Stimulated activated CD8-positive, alpha-beta memory T cell treated with anti-CD3 and anti-CD28 coated beads, Interleukin-4, amount 100 ng/mL, for 48 hours (primary cell): ENCODE measurements at regions not wholly inside any gene's neighbourhood (a gene's known extent, or its start where the extent isn't known, plus 50 kb on each side); places are given as distances from the start of the nearest gene placed in this dataset.

Source experiments
- DNase-seq: peaks from one replicate; pipeline ENCODE4 v3.0.0-alpha.2; 2020

DNA sequence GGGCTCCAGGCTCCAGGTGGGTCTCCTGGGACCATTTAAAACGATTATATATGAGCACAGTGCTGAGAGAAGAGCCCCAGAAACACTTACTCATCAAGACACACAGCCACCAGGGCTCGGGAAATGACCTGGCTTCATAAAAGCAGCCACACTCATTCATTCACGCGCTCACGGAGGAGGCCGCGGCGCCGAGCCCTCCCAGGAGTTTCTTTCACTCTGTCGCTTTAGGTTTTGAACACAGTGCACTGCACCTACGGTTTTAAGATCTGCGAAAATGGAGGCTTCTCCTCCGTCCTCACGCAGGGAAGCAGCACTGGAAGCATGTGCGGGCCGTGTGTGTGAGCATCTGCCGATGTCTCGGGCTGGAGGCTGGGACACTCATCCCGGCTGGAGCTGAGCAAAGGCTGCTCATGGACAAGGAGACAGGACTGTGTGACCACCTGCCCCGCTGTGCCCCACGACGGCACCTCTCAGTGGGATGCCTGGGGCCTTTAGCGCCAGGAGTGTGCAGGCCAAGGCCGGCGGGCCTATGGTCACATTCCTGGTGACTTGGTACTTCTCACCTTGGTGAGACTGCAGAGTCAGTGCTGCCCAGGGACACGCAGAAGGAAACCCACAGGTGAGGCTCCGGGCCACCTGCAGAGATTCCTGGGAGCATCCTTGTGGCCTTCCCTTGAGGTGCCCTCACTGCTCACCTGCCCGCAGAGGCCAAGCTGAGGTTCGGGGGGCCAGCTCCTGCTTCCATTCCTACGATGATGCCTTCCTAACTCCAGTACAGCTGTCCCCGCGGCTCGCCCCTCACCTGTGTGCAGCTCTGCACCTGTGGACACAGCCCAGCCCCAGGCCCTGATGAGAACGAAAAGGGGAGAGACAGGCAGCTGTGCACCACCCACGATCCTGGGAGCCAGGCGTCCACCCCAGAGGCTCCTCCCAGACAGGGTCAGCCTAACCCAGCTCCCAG, 872.0 kb downstream of the BRD1 start:
- peak; percentile 17 for DNase-seq

DNA sequence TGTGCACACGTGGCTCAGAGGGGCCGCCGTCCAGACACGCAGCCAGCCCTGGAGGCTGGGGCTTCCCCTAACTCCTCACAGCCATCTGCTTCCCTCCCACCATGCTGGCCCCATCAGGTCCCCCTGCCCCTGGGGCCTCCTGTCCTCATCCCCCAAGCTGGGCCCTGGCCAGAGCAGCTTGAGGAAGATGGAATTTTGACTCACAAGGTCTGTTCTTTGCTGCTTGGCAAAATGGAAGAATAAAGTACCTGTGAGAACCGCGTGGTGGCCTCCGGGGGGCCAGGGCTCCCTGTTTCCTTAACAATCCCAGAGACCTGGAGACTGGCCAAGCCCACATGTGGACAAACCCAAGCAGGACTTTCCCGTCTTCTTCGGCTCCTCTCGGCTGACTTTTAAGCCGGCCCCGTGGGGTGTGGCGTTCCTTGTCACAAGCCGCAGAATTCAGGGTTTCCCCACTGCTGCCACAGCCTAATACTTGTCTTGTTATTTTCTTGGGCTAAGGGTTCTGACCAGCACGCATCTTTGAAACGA, 872.8 kb downstream of the BRD1 start:
- peak; percentile 7 for DNase-seq

- no peak for DNase-seq
These were observed 873.8 kb downstream of the BRD1 start for GRCh38 chr22:48953830-48954229.

DNA sequence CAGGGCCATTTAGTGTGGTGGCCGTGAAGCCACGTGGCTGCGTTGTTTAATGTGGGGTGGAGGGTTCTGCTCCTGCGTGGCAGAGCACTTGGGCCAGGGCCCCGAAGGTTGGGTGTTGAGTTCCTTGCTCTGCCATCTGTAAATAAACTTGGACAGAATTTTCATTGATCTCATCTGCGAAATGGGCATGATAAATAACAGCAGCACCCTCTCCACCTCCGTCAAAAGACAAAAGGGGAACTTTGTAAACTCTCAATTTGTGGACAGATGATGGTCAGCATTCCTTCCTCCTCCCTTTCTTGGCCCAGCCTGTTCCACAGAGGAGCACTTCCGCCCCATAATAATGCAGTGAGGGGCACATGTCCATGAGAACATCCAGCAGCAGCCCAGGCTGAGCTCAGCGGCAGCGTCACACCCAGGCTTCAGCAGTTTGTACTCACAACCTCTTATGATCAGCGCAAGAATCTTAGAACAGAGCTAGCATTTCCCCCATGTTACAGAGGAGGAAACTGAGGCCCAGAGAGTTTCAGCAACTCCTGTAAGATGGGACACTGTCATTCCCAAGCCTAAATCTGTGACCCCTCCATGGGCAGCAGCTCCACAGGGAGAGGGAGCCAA, 874.5 kb downstream of the BRD1 start:
- no peak for DNase-seq

GRCh38 chr22:48952256-48953102, 875.2 kb downstream of the BRD1 start:
- DNase-seq = peak; percentile 14

GRCh38 chr22:48951836-48952235, 875.8 kb downstream of the BRD1 start:
- DNase-seq = peak; percentile 14

GRCh38 chr22:48950151-48950915, 877.3 kb downstream of the BRD1 start:
- peak; percentile 8 for DNase-seq

DNA sequence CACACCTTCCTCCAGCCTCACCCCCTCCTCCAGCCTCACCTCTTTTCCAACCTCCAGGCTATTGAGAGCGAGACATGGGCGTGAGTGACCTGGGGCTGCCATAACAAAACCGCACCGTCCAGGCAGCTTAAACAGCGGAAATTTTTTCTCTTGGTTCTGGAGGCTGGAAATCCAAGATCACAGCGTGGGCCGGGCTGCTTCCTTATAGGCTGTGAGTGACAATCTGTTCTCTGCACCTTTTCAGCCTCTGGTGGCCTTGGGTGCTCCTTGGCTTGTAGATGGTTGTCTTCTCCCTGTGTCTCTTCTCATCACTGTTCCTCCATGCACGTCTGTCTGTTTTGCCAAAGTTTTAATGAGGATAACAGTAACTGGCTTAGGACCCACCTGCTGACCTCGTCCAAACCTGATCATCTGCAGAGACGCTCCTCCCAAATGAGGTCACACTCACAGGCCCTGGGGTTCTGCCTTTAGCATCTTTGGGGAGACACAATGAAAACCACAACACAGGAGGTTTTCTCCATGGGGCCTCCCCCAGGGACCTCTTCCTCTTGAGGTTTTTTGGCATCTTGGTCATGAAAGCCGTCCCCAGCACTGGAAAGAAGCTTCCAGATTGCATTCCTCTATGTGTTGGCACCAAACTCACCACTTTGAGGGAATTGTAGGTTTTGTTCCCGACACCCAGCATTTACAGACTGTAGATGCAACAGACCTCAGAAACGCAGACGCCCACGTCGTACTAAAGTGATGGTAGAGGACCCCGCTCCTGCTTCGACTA, 878.1 kb downstream of the BRD1 start:
- DNase-seq = peak; percentile 13

DNA sequence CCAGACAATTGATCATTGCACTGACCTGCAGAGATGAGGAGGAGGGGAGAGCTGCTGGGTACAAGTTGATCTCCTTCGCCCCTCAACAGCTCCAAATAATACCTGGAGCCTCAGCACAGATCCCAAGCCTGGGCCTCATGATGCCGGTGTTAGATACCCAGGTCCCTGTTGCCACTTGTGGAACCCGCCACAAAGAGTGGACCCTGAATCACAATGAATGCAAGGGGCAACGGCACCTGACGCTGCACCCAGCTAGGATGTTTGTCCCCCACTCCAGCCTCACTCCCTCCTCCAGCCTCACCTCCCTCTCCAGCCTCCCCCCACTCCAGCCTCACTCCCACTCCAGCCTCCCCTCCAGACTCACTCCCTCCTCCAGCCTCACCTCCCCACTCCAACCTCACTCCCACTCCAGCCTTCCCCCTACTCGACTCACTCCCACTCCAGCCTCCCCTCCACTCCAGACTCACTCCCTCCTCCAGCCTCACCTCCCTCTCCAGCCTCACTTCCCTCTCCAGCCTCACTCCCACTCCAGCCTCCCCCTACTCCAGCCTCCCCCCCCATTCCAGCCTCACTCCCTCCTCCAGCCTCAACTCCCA, 879.0 kb downstream of the BRD1 start:
- DNase-seq = no peak

- DNase-seq = no peak
These were observed 880.0 kb downstream of the BRD1 start for GRCh38 chr22:48947636-48948035.

GRCh38 chr22:48945621-48946458, 881.8 kb downstream of the BRD1 start:
- DNase-seq = peak; percentile 2

DNA sequence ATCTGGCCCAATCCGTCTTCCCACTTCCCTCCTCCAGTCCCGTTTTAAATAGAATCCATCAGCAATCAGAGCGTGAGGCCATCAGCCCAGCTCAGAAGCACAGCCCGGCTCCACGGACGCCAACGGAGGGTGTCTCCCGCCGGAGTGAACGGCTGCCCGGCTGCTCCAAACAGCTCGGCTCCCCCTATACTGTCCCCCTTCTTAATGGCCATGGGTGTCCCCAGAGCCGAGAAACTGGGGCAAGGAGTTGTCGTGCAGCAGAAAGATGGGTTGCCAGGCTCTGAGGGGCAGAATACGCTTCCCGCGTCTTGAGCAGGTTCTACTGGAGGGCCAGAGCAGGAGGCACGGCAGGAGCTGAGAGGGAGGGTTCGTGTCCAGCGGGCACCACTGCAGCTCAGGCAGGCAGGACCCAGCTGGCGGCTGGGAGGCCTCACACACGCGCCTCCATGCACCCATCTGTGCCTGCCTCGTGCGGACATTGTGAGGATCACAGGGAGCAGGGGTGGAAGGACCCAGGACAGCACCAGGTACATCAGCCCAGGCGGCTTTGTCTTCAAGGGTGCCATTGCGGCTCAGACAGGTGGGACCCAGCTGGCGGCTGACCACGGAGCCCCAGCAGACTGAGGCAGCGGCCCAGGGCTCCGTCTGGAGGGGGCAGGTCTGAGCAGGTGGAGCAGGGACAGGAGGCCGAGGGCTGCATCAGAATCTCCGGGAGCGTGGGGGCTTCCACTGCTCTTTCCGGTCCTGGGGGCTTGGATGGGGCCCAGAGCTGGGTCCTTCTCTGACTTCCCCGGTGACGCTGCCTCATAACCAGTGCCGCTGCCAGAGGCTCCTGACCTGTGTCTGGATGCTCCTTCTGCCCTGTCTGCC, 882.7 kb downstream of the BRD1 start:
- peak; percentile 12 for DNase-seq

GRCh38 chr22:48944433-48944750, 883.3 kb downstream of the BRD1 start:
- DNase-seq = peak; percentile 10

- DNase-seq = peak; percentile 28
These were observed 883.9 kb downstream of the BRD1 start for GRCh38 chr22:48943567-48944432.

GRCh38 chr22:48942698-48943566, 884.7 kb downstream of the BRD1 start:
- peak; percentile 10 for DNase-seq

DNA sequence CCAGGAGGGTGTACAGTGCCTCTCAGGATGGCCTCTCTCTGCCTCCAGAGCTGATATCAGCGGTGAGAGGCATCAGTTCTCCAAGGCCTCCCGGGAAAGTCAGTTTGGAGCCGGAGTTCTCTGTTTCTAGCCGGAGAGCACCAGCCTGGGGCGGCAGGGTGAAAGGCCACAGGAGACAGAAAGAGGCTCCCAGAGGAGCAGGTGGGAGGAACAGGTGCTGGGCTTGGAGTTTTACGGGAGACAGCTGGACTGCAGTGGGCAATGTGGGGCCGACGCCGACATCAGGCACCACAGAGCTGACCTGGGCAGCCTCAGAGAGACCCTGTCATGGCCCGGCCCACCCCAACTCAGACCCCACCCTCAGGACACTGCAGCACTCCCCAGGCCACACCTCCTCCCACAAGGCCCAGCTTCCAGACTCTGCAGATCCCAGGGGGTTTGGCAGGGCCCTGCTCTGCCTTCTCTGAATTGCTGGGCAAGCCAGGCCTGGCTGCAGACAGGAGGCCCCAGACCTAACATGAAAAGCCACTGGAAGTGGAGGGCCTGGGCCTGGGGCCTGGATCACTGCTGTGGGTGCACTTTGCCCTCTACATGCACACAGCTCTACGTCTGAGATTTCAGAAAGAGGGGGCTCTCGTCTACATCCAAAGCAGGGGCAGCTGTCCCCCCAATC, 885.6 kb downstream of the BRD1 start:
- peak; percentile 1 for DNase-seq
